Esophagus squamous epithelium (tissue), 5 donors: ENCODE measurements at regions not wholly inside any gene's neighbourhood (a gene's known extent, or its start where the extent isn't known, plus 50 kb on each side); places are given as distances from the start of the nearest gene placed in this dataset.

Experiments
- DNase-seq: peaks from one replicate; lab custom pipeline; 2025; lab: John Stamatoyannopoulos, UW
- H3K27ac ChIP-seq, 4 donors: fragments of 200-600 bp; sonication (generic); one replicate each; pipeline ENCODE4 v1.5.1; 2016 to 2019; ENCODE audit warnings: mild to moderate bottlenecking in 1 of 4
- H3K27me3 ChIP-seq, 4 donors: fragments of 200-600 bp; sonication (generic); 1 replicate in 3 of 4; 2 replicates in 1 of 4; pipeline versions ENCODE4 v1.5.1 to v1.6.0; 2017 to 2021; ENCODE audit warnings: antibody characterized with exemption in 1 of 4
- H3K36me3 ChIP-seq, 3 donors: fragments of 200-600 bp; sonication (generic); one replicate each; pipeline ENCODE4 v1.5.1; 2016 to 2019
- H3K4me1 ChIP-seq, 3 donors: fragments of 200-600 bp; sonication (generic); one replicate each; pipeline ENCODE4 v1.5.1; 2017 to 2019
- H3K4me3 ChIP-seq, 4 donors: fragments of 200-600 bp; sonication (generic); 1 replicate in 3 of 4; 2 replicates in 1 of 4; pipeline ENCODE4 v1.5.1; 2016 to 2019; ENCODE audit warnings: mild to moderate bottlenecking in 2 of 4, moderate library complexity in 1 of 4
- H3K9me3 ChIP-seq, 3 donors: fragments of 200-600 bp; sonication (generic); one replicate each; pipeline ENCODE4 v1.5.1; 2016 to 2019
- CTCF ChIP-seq, 6 experiments: fragments of 450-650 bp in 4 of 6; fragments of 200-600 bp in 2 of 6; sonication (generic) in 2 of 6; IDR thresholded peaks; one replicate each; pipeline ENCODE4 v1.5.1; 2016 to 2019; ENCODE audit warnings: antibody characterized with exemption in 6 of 6, mild to moderate bottlenecking in 4 of 6, moderate library complexity in 4 of 6
- POLR2A ChIP-seq, 4 donors: fragments of 450-650 bp; IDR thresholded peaks; one replicate each; pipeline ENCODE4 v1.6.1; 2017; ENCODE audit warnings: antibody characterized with exemption in 4 of 4, mild to moderate bottlenecking in 4 of 4, moderate library complexity in 3 of 4
- WGBS, 2 donors: methylation state at CpG; one replicate each; pipeline ENCODE4 v1.1.5; 2018; 5-methylcytosine and 5-hydroxymethylcytosine counted together
- intact Hi-C: fragments of 100-400 bp; cut with DNase I; formaldehyde crosslinking; loops from one replicate; pipeline ENCODE4 v1.15.0; 2022
- donor health status: DM: yes; HTN: yes; CAD: no.

GRCh38 chrX:42684065-42684464, 93.9 kb downstream of the PPP1R2C start:
- DNase-seq: no peak
- Histone ChIP-seq H3K4me3 (no peak overlapping the region), H3K36me3 (no peaks in the 10 kb centered on the region), H3K9me3 (no peaks in the 10 kb centered on the region), H3K4me1 (no peaks in the 10 kb centered on the region), H3K27me3 (no peaks in the 10 kb centered on the region), H3K27ac (no peak overlapping the region)
- TF ChIP-seq POLR2A (IDR thresholded peaks at IDR 0.05) (no peak), CTCF (IDR thresholded peaks at IDR 0.05) (no peak)
- intact Hi-C loops: no loop called here
- WGBS, 2 donors: 67 to 77% methylated on average over 2 of the region's 2 CpGs

- TF ChIP-seq POLR2A (IDR thresholded peaks at IDR 0.05) (no peak), CTCF (IDR thresholded peaks at IDR 0.05) (no peak)
- Histone ChIP-seq H3K27me3 (no peaks in the 10 kb centered on the region), H3K9me3 (no peaks in the 10 kb centered on the region), H3K4me3 (no peak overlapping the region), H3K36me3 (no peaks in the 10 kb centered on the region), H3K27ac (no peak overlapping the region), H3K4me1 (no peaks in the 10 kb centered on the region)
- intact Hi-C loops: no loop called here
- WGBS, 2 donors: 50 to 53% methylated on average over 2 of the region's 2 CpGs
- no peak for DNase-seq
Observed at GRCh38 chrX:42680666-42681065, 97.3 kb downstream of the PPP1R2C start.

GRCh38 chrX:42678133-42678532, 99.8 kb downstream of the PPP1R2C start:
- no peaks in the 10 kb centered on the region for H3K36me3 ChIP-seq
- H3K27me3 ChIP-seq: no peaks in the 10 kb centered on the region
- intact Hi-C loops: no loop called here
- no peak overlapping the region for H3K4me3 ChIP-seq
- 29 to 71% methylated on average over 1 to 6 of the region's 6 CpGs for WGBS, 2 donors
- no peak for DNase-seq
- H3K27ac ChIP-seq: no peak overlapping the region
- H3K9me3 ChIP-seq: no peaks in the 10 kb centered on the region
- TF ChIP-seq CTCF (IDR thresholded peaks at IDR 0.05) (peak in 1 of 6 experiments; percentile 23), POLR2A (IDR thresholded peaks at IDR 0.05) (no peak)
- H3K4me1 ChIP-seq: no peaks in the 10 kb centered on the region

GRCh38 chrX:42673301-42673810, 104.6 kb downstream of the PPP1R2C start:
- no peak for DNase-seq

GRCh38 chrX:42664680-42665079, 113.3 kb downstream of the PPP1R2C start:
- no peak overlapping the region for H3K27ac ChIP-seq
- TF ChIP-seq POLR2A (IDR thresholded peaks at IDR 0.05): no peak
- TF ChIP-seq CTCF (IDR thresholded peaks at IDR 0.05): no peak
- H3K27me3 ChIP-seq: no peaks in the 10 kb centered on the region
- H3K9me3 ChIP-seq: no peaks in the 10 kb centered on the region
- no peaks in the 10 kb centered on the region for H3K4me1 ChIP-seq
- DNase-seq: no peak
- WGBS, 2 donors: 67 to 84% methylated on average over 2 to 3 of the region's 3 CpGs
- no peak overlapping the region for H3K4me3 ChIP-seq
- intact Hi-C loops: no loop called here
- no peaks in the 10 kb centered on the region for H3K36me3 ChIP-seq

More at GRCh38 chrX:42673301-42673810, 104.6 kb downstream of the PPP1R2C start:
- TF ChIP-seq POLR2A (IDR thresholded peaks at IDR 0.05): no peak
- TF ChIP-seq CTCF (IDR thresholded peaks at IDR 0.05): no peak
- H3K27me3 ChIP-seq: no peaks in the 10 kb centered on the region
- H3K4me1 ChIP-seq: no peaks in the 10 kb centered on the region
- H3K4me3 ChIP-seq: no peak overlapping the region
- H3K27ac ChIP-seq: no peak overlapping the region
- intact Hi-C loops: no loop called here
- no peaks in the 10 kb centered on the region for H3K36me3 ChIP-seq
- no peaks in the 10 kb centered on the region for H3K9me3 ChIP-seq
